Endodermal cell (in vitro differentiated cells): ENCODE measurements at regions not wholly inside any gene's neighbourhood (a gene's known extent, or its start where the extent isn't known, plus 50 kb on each side); places are given as distances from the start of the nearest gene placed in this dataset.
A peak's percentile ranks its signal among the peaks of the same experiment; 100 is the strongest.

Experiments used
- DNase-seq: peaks from one replicate; pipeline ENCODE4 v3.0.0-alpha.2; 2017
- H3K27ac ChIP-seq: 2 replicates; pipeline ENCODE4 v1.5.1; 2013; ENCODE audit warnings: mild to moderate bottlenecking, low read depth, low read length, moderate library complexity
- H3K27me3 ChIP-seq: 2 replicates; pipeline ENCODE4 v1.6.1; 2013; ENCODE audit warnings: mild to moderate bottlenecking, low read length, moderate library complexity; ENCODE audit not compliant: insufficient read depth, control insufficient read depth, poor library complexity, severe bottlenecking
- H3K36me3 ChIP-seq: 2 replicates; pipeline ENCODE4 v1.7.0; 2013; ENCODE audit warnings: mild to moderate bottlenecking, low read length, moderate library complexity; ENCODE audit not compliant: control insufficient read depth, insufficient read depth
- H3K4me1 ChIP-seq: one replicate; pipeline ENCODE4 v1.7.0; 2013; ENCODE audit warnings: low read length; ENCODE audit not compliant: control insufficient read depth, insufficient read depth
- H3K4me3 ChIP-seq: 2 replicates; pipeline ENCODE4 v1.5.1; 2013; ENCODE audit warnings: mild to moderate bottlenecking, low read length, moderate library complexity
- H3K9ac ChIP-seq: 2 replicates; pipeline ENCODE4 v1.6.1; 2013; ENCODE audit warnings: mild to moderate bottlenecking, low read length, moderate library complexity; ENCODE audit not compliant: poor library complexity, severe bottlenecking; ENCODE audit errors: extremely low read depth
- H3K9me3 ChIP-seq: 2 replicates; pipeline ENCODE4 v1.6.1; 2013; ENCODE audit warnings: mild to moderate bottlenecking, low read length, moderate library complexity; ENCODE audit not compliant: control insufficient read depth
- H3K27ac Mint-ChIP-seq: 2 replicates; pipeline ENCODE4 v1.8.0; 2020; ENCODE audit warnings: mixed read lengths
- H3K27me3 Mint-ChIP-seq: 2 replicates; pipeline ENCODE4 v1.8.0; 2021; ENCODE audit warnings: mild to moderate bottlenecking, mixed read lengths; ENCODE audit not compliant: insufficient read depth
- H3K36me3 Mint-ChIP-seq: 2 replicates; pipeline ENCODE4 v1.8.0; 2020; ENCODE audit warnings: low read depth, mixed read lengths
- H3K4me1 Mint-ChIP-seq: 2 replicates; pipeline ENCODE4 v1.8.0; 2020; ENCODE audit warnings: mixed read lengths
- H3K4me3 Mint-ChIP-seq: 2 replicates; pipeline ENCODE4 v1.8.0; 2020; ENCODE audit warnings: mild to moderate bottlenecking, moderate library complexity, mixed read lengths
- H3K9me3 Mint-ChIP-seq: 2 replicates; pipeline ENCODE4 v1.8.0; 2020; ENCODE audit warnings: mild to moderate bottlenecking, mixed read lengths
- CTCF ChIP-seq: fragments of 200-600 bp; sonication (generic); conservative IDR thresholded peaks from 2 replicates; pipeline ENCODE4 v1.5.0; 2021; ENCODE audit warnings: antibody characterized with exemption, mild to moderate bottlenecking
- WGBS, 2 experiments: methylation state at CpG; one replicate each; pipeline versions ENCODE4 v1.1.5 to v1.1.7; 2013; ENCODE audit warnings: missing lambda C conversion rate in 2 of 2, mixed read lengths in 1 of 2; ENCODE audit not compliant: insufficient coverage in 1 of 2, insufficient read length in 1 of 2; 5-methylcytosine and 5-hydroxymethylcytosine counted together

- Histone ChIP-seq H3K36me3 (no peaks in the 10 kb centered on the region), H3K9me3 (peaks cover 72% of the 10 kb centered on the region), H3K27me3 (peaks cover 8% of the 10 kb centered on the region), H3K4me3 (peak overlapping the region; percentile 6), H3K9ac (no peak overlapping the region), H3K4me1 (no peaks in the 10 kb centered on the region), H3K27ac (no peak overlapping the region)
- Mint-ChIP-seq H3K4me1 (peaks cover 6% of the 10 kb centered on the region), H3K4me3 (no peak overlapping the region), H3K36me3 (peaks cover 9% of the 10 kb centered on the region), H3K27me3 (peaks cover 54% of the 10 kb centered on the region), H3K27ac (no peak overlapping the region), H3K9me3 (peaks cover 85% of the 10 kb centered on the region)
- WGBS, 2 experiments, result 88 to 90% methylated on average over 8 to 14 of the region's 14 CpGs
- no peak for DNase-seq
- no peak for TF ChIP-seq CTCF
Observed at GRCh38 chr22:47663615-47664605, 901.5 kb downstream of the TBC1D22A start.

- H3K9me3 ChIP-seq, result peaks cover 56% of the 10 kb centered on the region
- peaks cover 41% of the 10 kb centered on the region for H3K27me3 Mint-ChIP-seq
- H3K27ac Mint-ChIP-seq, result no peak overlapping the region
- H3K4me1 ChIP-seq, result no peaks in the 10 kb centered on the region
- H3K4me3 ChIP-seq, result no peak overlapping the region
- peaks cover 14% of the 10 kb centered on the region for H3K27me3 ChIP-seq
- TF ChIP-seq CTCF, result no peak
- H3K4me1 Mint-ChIP-seq, result peaks cover 9% of the 10 kb centered on the region
- H3K9me3 Mint-ChIP-seq, result peaks cover 65% of the 10 kb centered on the region
- 54 to 57% methylated on average over 2 to 3 of the region's 3 CpGs for WGBS, 2 experiments
- peak; percentile 78 for DNase-seq
- no peaks in the 10 kb centered on the region for H3K36me3 ChIP-seq
- H3K9ac ChIP-seq, result no peak overlapping the region
- H3K27ac ChIP-seq, result no peak overlapping the region
- peaks cover 7% of the 10 kb centered on the region for H3K36me3 Mint-ChIP-seq
- no peak overlapping the region for H3K4me3 Mint-ChIP-seq
Observed at GRCh38 chr22:47659467-47660223, 897.2 kb downstream of the TBC1D22A start.

GRCh38 chr22:47658182-47658581 is 895.7 kb downstream of the TBC1D22A start:
- Histone ChIP-seq H3K9ac (no peak overlapping the region), H3K27ac (no peak overlapping the region), H3K4me3 (peak overlapping the region; percentile 6), H3K36me3 (no peaks in the 10 kb centered on the region), H3K4me1 (no peaks in the 10 kb centered on the region), H3K9me3 (peaks cover 43% of the 10 kb centered on the region), H3K27me3 (peaks cover 14% of the 10 kb centered on the region)
- WGBS, 2 experiments, result 93 to 100% methylated on average over 1 to 5 of the region's 5 CpGs
- H3K27me3 Mint-ChIP-seq, result peaks cover 45% of the 10 kb centered on the region
- peaks cover 4% of the 10 kb centered on the region for H3K36me3 Mint-ChIP-seq
- peaks cover 59% of the 10 kb centered on the region for H3K9me3 Mint-ChIP-seq
- H3K4me1 Mint-ChIP-seq, result peaks cover 9% of the 10 kb centered on the region
- DNase-seq, result no peak
- H3K27ac Mint-ChIP-seq, result no peak overlapping the region
- H3K4me3 Mint-ChIP-seq, result no peak overlapping the region
- no peak for TF ChIP-seq CTCF
